ENCODE measurements at regions not wholly inside any gene's neighbourhood (a gene's known extent, or its start where the extent isn't known, plus 50 kb on each side); places are given as distances from the start of the nearest gene placed in this dataset.

DNA sequence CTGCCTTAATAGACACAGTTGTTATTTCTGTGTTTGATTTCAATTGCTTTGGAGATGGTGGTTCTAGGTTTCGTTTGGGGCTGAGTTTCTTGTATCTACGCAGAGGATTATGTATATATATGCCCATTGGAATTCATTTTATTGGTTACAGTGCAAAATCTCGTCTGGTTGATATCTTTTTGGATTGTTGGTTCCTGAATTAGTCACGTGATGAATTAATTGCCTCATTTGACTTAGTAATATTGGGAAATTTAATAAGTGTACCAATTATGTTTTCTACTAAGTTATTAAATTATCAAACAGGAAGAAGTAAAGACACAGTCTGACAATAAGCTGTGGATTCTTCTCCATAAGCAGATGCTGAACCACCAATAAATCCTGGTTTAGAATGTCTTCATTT, 467.9 kb upstream of the TENM3 start:
- in situ Hi-C loops (cut with MboI; ENCODE audit: low sequenced_read_pairs) = no loop called here

More for the DNA sequence above, 467.9 kb upstream of the TENM3 start:
- Histone ChIP-seq H3K4me3 (ENCODE audit: insufficient read depth, low read depth, low read length) (no peak overlapping the region), H2BK5ac (ENCODE audit: low read depth, low read length, poor library complexity, severe bottlenecking) (no peak overlapping the region), H2AFZ (replicated peaks; ENCODE audit: low read length, poor library complexity) (no peak overlapping the region), H4K8ac (ENCODE audit: low read depth in 2 of 2, low read length in 2 of 2) (no peak overlapping the region), H3K14ac (replicated peaks; ENCODE audit: low read depth, low read length) (no peak overlapping the region), H2BK20ac (ENCODE audit: low read depth, low read length) (no peak overlapping the region), H2AK9ac (replicated peaks; ENCODE audit: low read depth, low read length, poor library complexity) (no peak overlapping the region), H3K27ac (ENCODE audit: insufficient read depth, low read length) (no peak overlapping the region), H2BK120ac (ENCODE audit: low read depth, low read length) (no peak overlapping the region), H3K23ac (ENCODE audit: low read depth, low read length) (no peak overlapping the region), H3K79me1 (ENCODE audit: low read depth in 1 of 2, low read length in 2 of 2) (no peaks in the 10 kb centered on the region), H3K9ac (ENCODE audit: low read depth, low read length) (no peak overlapping the region), H4K5ac (ENCODE audit: low read depth, low read length) (no peak overlapping the region), H3K56ac (ENCODE audit: extremely low read depth, insufficient read depth, low read length) (no peak overlapping the region), H2AK5ac (ENCODE audit: low read depth, low read length) (no peak overlapping the region), H3K27me3 (ENCODE audit: control insufficient read depth, insufficient read depth, low read length) (no peaks in the 10 kb centered on the region), H3K9me3 (ENCODE audit: control insufficient read depth, insufficient read depth, low read length) (no peaks in the 10 kb centered on the region), H3K9me1 (ENCODE audit: insufficient read depth, low read length) (no peaks in the 10 kb centered on the region), H3K4me2 (ENCODE audit: low read depth, low read length) (no peak overlapping the region), H3K4ac (ENCODE audit: low read depth, low read length) (no peak overlapping the region), H4K91ac (ENCODE audit: insufficient read depth, low read depth, low read length) (no peak overlapping the region), H3K36me3 (ENCODE audit: control insufficient read depth, insufficient read depth, low read length) (no peaks in the 10 kb centered on the region), H3K4me1 (ENCODE audit: control insufficient read depth, insufficient read depth, low read length) (no peaks in the 10 kb centered on the region), H4K20me1 (ENCODE audit: insufficient read depth, low read length) (no peaks in the 10 kb centered on the region), H3K18ac (ENCODE audit: low read depth, low read length) (no peak overlapping the region), H2BK15ac (ENCODE audit: low read depth, low read length) (no peak overlapping the region)
- DNase-seq (no peak), ATAC-seq (ENCODE audit: low read depth) (no peak)
- TF ChIP-seq NFE2L2 (IDR thresholded peaks at IDR 0.05; ENCODE audit: low read depth, low read length) (no peak), CHD1 (IDR thresholded peaks at IDR 0.05; ENCODE audit: low read depth, low read length) (no peak), MXI1 (IDR thresholded peaks at IDR 0.05; ENCODE audit: borderline replicate concordance, low read depth, low read length) (no peak), RFX5 (IDR thresholded peaks at IDR 0.05; ENCODE audit: low read depth, low read length) (no peak), USF2 (IDR thresholded peaks at IDR 0.05; ENCODE audit: low read depth, low read length) (no peak), POLR2A (IDR thresholded peaks at IDR 0.05; ENCODE audit: low read depth, low read length) (no peak), SMC3 (IDR thresholded peaks at IDR 0.05; ENCODE audit: low read depth, low read length) (no peak), CEBPB (IDR thresholded peaks at IDR 0.05; ENCODE audit: low read depth, low read length) (no peak), MAFK (IDR thresholded peaks at IDR 0.05; ENCODE audit: low read depth, low read length) (no peak), RAD21 (IDR thresholded peaks at IDR 0.05; ENCODE audit: low read length) (no peak), FOS (IDR thresholded peaks at IDR 0.05; ENCODE audit: low read depth, low read length) (no peak), BHLHE40 (IDR thresholded peaks at IDR 0.05; ENCODE audit: low read depth, low read length) (no peak), MAZ (IDR thresholded peaks at IDR 0.05; ENCODE audit: borderline replicate concordance, low read depth, low read length) (no peak), RCOR1 (IDR thresholded peaks at IDR 0.05; ENCODE audit: insufficient replicate concordance, low read length) (no peak), ELK1 (IDR thresholded peaks at IDR 0.05; ENCODE audit: borderline replicate concordance, low read depth, low read length) (no peak)
- TF ChIP-seq, protein P1, sequence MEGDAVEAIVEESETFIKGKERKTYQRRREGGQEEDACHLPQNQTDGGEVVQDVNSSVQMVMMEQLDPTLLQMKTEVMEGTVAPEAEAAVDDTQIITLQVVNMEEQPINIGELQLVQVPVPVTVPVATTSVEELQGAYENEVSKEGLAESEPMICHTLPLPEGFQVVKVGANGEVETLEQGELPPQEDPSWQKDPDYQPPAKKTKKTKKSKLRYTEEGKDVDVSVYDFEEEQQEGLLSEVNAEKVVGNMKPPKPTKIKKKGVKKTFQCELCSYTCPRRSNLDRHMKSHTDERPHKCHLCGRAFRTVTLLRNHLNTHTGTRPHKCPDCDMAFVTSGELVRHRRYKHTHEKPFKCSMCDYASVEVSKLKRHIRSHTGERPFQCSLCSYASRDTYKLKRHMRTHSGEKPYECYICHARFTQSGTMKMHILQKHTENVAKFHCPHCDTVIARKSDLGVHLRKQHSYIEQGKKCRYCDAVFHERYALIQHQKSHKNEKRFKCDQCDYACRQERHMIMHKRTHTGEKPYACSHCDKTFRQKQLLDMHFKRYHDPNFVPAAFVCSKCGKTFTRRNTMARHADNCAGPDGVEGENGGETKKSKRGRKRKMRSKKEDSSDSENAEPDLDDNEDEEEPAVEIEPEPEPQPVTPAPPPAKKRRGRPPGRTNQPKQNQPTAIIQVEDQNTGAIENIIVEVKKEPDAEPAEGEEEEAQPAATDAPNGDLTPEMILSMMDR (conservative IDR thresholded peaks at IDR 0.05; ENCODE audit: low read depth, low read length) = no peak
- dilution Hi-C loops (cut with HindIII; ENCODE audit: low sequenced_read_pairs, unreplicated experiment) (no loop called here), intact Hi-C loops (cut with micrococcal nuclease) (no loop called here)
- ChIA-PET POLR2A (ENCODE audit: unreplicated experiment) (no interaction called here), CTCF (no interaction called here)
- no CpG with 5 or more reads among the region's 4 CpGs for WGBS, 2 experiments (ENCODE audit: extremely low coverage in 2 of 2, insufficient read length in 1 of 2)
- no TSS peak for BruUV-seq (replicated peaks)

Measured in IMR-90 (cell line).